DOHH2 (cell line): ENCODE measurements at regions not wholly inside any gene's neighbourhood (a gene's known extent, or its start where the extent isn't known, plus 50 kb on each side); places are given as distances from the start of the nearest gene placed in this dataset.

ENCODE experiments used
- EZH2phosphoT487 ChIP-seq: fragments of 200-600 bp; sonication (generic); IDR thresholded peaks from 2 replicates; pipeline ENCODE4 v1.6.1; 2017; ENCODE audit warnings: borderline replicate concordance, mild to moderate bottlenecking, antibody characterized with exemption, low read length, moderate library complexity, mixed read lengths
- TF ChIP-seq, protein P1 (sequence below): fragments of 200-600 bp; sonication (generic); IDR thresholded peaks from one replicate; pipeline ENCODE4 v1.5.1; 2014; ENCODE audit warnings: antibody characterized with exemption, mild to moderate bottlenecking, low read depth, low read length; ENCODE audit not compliant: poor library complexity, severe bottlenecking

DNA sequence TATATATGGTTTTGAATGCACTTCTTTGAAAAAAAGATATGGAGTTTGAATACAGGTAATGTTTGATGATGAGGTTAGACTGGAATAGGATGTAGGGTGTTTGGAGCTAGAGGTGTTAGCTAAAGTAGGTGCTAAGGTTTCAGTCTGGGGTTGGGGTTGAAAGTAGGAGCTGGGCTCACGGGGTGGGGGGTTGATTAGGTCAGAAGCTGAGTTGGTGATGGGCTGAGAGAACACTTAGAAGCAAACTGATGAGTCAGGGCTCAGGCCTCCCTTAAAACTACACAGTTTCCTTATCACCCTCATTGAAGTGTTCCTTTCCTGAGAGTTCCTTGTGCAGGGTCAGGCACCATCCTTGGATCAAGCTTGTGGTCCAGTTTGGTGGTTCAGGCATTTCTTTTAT is 308.8 kb upstream of the ADAMTS16 start:
- TF ChIP-seq, protein P1, sequence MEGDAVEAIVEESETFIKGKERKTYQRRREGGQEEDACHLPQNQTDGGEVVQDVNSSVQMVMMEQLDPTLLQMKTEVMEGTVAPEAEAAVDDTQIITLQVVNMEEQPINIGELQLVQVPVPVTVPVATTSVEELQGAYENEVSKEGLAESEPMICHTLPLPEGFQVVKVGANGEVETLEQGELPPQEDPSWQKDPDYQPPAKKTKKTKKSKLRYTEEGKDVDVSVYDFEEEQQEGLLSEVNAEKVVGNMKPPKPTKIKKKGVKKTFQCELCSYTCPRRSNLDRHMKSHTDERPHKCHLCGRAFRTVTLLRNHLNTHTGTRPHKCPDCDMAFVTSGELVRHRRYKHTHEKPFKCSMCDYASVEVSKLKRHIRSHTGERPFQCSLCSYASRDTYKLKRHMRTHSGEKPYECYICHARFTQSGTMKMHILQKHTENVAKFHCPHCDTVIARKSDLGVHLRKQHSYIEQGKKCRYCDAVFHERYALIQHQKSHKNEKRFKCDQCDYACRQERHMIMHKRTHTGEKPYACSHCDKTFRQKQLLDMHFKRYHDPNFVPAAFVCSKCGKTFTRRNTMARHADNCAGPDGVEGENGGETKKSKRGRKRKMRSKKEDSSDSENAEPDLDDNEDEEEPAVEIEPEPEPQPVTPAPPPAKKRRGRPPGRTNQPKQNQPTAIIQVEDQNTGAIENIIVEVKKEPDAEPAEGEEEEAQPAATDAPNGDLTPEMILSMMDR: no peak
- TF ChIP-seq EZH2phosphoT487: no peak
